Activated B cell treated with CpG ODN at 0.5 μM for 24 hours (primary cell): ENCODE measurements at regions not wholly inside any gene's neighbourhood (a gene's known extent, or its start where the extent isn't known, plus 50 kb on each side); places are given as distances from the start of the nearest gene placed in this dataset.
"Not testable (repeated sequence)": the region's sequence is repeated elsewhere in the genome, so short reads cannot be mapped to it uniquely, and the experiment has no call there.

Experiments
- ATAC-seq: fragments of 200-7000 bp; cut with Tn5 transposase; one replicate; pipeline ENCODE4 v1.10.0; 2021; ENCODE audit warnings: low read depth, mild to moderate bottlenecking, moderate library complexity
- CTCF ChIA-PET: fragments of 350-600 bp; sonication (Branson Sonifier 250); formaldehyde crosslinking; loops from one replicate; lab custom pipeline; 2021; ENCODE audit warnings: antibody characterized with exemption; lab: Charles Lee
- POLR2A ChIA-PET: fragments of 350-600 bp; sonication (Branson Sonifier 250); formaldehyde crosslinking; loops from one replicate; lab custom pipeline; 2021; ENCODE audit warnings: antibody characterized with exemption; lab: Charles Lee
- DNase-seq: peaks from one replicate; pipeline ENCODE4 v3.0.0; 2022
- H3K27ac Mint-ChIP-seq: one replicate; pipeline ENCODE4 v1.8.0; 2020; ENCODE audit warnings: mixed read lengths
- H3K27me3 Mint-ChIP-seq: one replicate; pipeline ENCODE4 v1.8.0; 2021; ENCODE audit warnings: mixed read lengths
- H3K36me3 Mint-ChIP-seq: one replicate; pipeline ENCODE4 v1.8.0; 2021; ENCODE audit warnings: low read depth, mixed read lengths
- H3K4me1 Mint-ChIP-seq: one replicate; pipeline ENCODE4 v1.8.0; 2021; ENCODE audit warnings: mixed read lengths
- H3K4me3 Mint-ChIP-seq: one replicate; pipeline ENCODE4 v1.8.0; 2020; ENCODE audit warnings: mild to moderate bottlenecking, mixed read lengths
- H3K9me3 Mint-ChIP-seq: one replicate; pipeline ENCODE4 v1.8.0; 2020; ENCODE audit warnings: mixed read lengths
- CTCF ChIP-seq: fragments of 200-600 bp; IDR thresholded peaks from one replicate; pipeline ENCODE4 v1.8.0; 2022; ENCODE audit warnings: antibody characterized with exemption, mild to moderate bottlenecking
- intact Hi-C: fragments of 100-400 bp; cut with micrococcal nuclease; formaldehyde crosslinking; loops from one replicate; pipeline ENCODE4 v1.15.1; 2024

- CTCF ChIA-PET, result no interaction called here
- no peak overlapping the region for H3K27ac Mint-ChIP-seq
- H3K27me3 Mint-ChIP-seq, result no peaks in the 10 kb centered on the region
- ATAC-seq (no peak), DNase-seq (no peak)
- intact Hi-C loops, result no loop called here
- no peak overlapping the region for H3K4me3 Mint-ChIP-seq
- H3K4me1 Mint-ChIP-seq, result peaks cover 3% of the 10 kb centered on the region
- TF ChIP-seq CTCF, result no peak
- no peaks in the 10 kb centered on the region for H3K36me3 Mint-ChIP-seq
- H3K9me3 Mint-ChIP-seq, result no peaks in the 10 kb centered on the region
- POLR2A ChIA-PET, result no interaction called here
These were observed 307.2 kb downstream of the HGF start for GRCh38 chr7:81462672-81463071.

GRCh38 chr7:81460250-81461045 lies 309.4 kb downstream of the HGF start:
- no peaks in the 10 kb centered on the region for H3K27me3 Mint-ChIP-seq
- intact Hi-C loops, result no loop called here

GRCh38 chr7:81459485-81459884 lies 310.4 kb downstream of the HGF start:
- CTCF ChIA-PET, result no interaction called here
- POLR2A ChIA-PET, result no interaction called here

More at GRCh38 chr7:81460250-81461045, 309.4 kb downstream of the HGF start:
- H3K9me3 Mint-ChIP-seq, result no peaks in the 10 kb centered on the region
- CTCF ChIA-PET, result no interaction called here
- no peak overlapping the region for H3K4me3 Mint-ChIP-seq
- no peak for DNase-seq
- H3K36me3 Mint-ChIP-seq, result no peaks in the 10 kb centered on the region
- POLR2A ChIA-PET, result no interaction called here
- no peak overlapping the region for H3K27ac Mint-ChIP-seq
- peaks cover 3% of the 10 kb centered on the region for H3K4me1 Mint-ChIP-seq
- no peak for ATAC-seq
- TF ChIP-seq CTCF, result no peak

DNA sequence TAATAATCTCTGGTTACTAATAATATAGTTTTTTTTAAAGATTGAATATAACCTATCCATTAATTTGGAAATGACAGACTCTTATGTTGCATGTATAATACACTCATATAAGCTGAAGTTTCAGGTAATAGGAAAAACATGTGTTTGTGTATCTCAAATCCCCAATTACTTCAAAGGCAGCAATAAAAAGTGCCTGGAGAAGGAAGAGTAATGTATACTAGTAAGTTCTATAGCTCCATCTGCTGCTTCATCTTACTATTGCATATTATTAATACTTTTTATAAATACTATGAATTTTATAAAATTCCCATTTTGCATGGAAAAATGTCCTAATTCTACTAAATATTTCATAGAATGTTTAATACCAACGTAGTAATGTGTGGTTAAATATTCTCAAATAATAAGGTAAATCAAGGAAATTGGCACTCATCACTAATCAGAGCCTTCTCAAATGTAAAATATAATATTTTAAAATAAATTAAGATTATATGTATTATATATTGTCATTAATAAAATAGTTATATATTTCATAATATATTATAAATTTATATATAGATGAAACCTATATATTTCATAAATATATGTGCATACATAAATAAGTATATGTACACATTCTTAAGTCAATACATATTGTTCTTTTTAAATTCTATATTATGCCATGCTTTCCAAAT lies 311.9 kb downstream of the HGF start:
- POLR2A ChIA-PET, result no interaction called here
- ATAC-seq (no peak), DNase-seq (no peak)
- H3K27ac Mint-ChIP-seq, result no peak overlapping the region
- no peak overlapping the region for H3K4me3 Mint-ChIP-seq
- CTCF ChIA-PET, result no interaction called here
- H3K36me3 Mint-ChIP-seq, result no peaks in the 10 kb centered on the region
- H3K4me1 Mint-ChIP-seq, result peaks cover 3% of the 10 kb centered on the region
- no peaks in the 10 kb centered on the region for H3K9me3 Mint-ChIP-seq
- no peaks in the 10 kb centered on the region for H3K27me3 Mint-ChIP-seq
- intact Hi-C loops, result loop anchor here (5.0 kb wide), 1 partner anchor 761 kb away; no protein-coding TSS in a partner anchor
- TF ChIP-seq CTCF, result no peak

More at GRCh38 chr7:81459485-81459884, 310.4 kb downstream of the HGF start:
- no peak for TF ChIP-seq CTCF
- H3K4me1 Mint-ChIP-seq, result peaks cover 3% of the 10 kb centered on the region
- no peaks in the 10 kb centered on the region for H3K36me3 Mint-ChIP-seq
- intact Hi-C loops, result loop anchor here (5.0 kb wide), 1 partner anchor 762 kb away; no protein-coding TSS in a partner anchor
- no peaks in the 10 kb centered on the region for H3K27me3 Mint-ChIP-seq
- DNase-seq (no peak), ATAC-seq (no peak)
- H3K9me3 Mint-ChIP-seq, result no peaks in the 10 kb centered on the region
- H3K27ac Mint-ChIP-seq, result no peak overlapping the region
- H3K4me3 Mint-ChIP-seq, result no peak overlapping the region

GRCh38 chr7:81453770-81454169 lies 316.1 kb downstream of the HGF start:
- H3K27ac Mint-ChIP-seq, intact Hi-C loops, H3K9me3 Mint-ChIP-seq, CTCF ChIA-PET, ATAC-seq, H3K4me1 Mint-ChIP-seq, DNase-seq, POLR2A ChIA-PET, H3K36me3 Mint-ChIP-seq, H3K27me3 Mint-ChIP-seq, H3K4me3 Mint-ChIP-seq: not testable (repeated sequence)
